GM19035 (cell line): ENCODE measurements at regions not wholly inside any gene's neighbourhood (a gene's known extent, or its start where the extent isn't known, plus 50 kb on each side); places are given as distances from the start of the nearest gene placed in this dataset.

Experiments used
- ATAC-seq: cut with Tn5 transposase; IDR thresholded peaks from one replicate; pipeline ENCODE4 v1.9.1; 2021; ENCODE audit not compliant: unreplicated experiment

GRCh38 chr2:150598383-150598782 is 110.9 kb upstream of the RND3 start:
- no peak for ATAC-seq

- ATAC-seq: no peak
Observed at GRCh38 chr2:150595803-150596470, 108.5 kb upstream of the RND3 start.

GRCh38 chr2:150594299-150594698 is 106.8 kb upstream of the RND3 start:
- no peak for ATAC-seq

- ATAC-seq: no peak
Observed at GRCh38 chr2:150591496-150592285, 104.2 kb upstream of the RND3 start.

GRCh38 chr2:150589681-150590080 is 102.2 kb upstream of the RND3 start:
- no peak for ATAC-seq

- no peak for ATAC-seq
Observed at GRCh38 chr2:150588506-150588870, 101.0 kb upstream of the RND3 start.

GRCh38 chr2:150587547-150588505 is 100.4 kb upstream of the RND3 start:
- ATAC-seq: no peak

- ATAC-seq: no peak
Observed at GRCh38 chr2:150586858-150587257, 99.4 kb upstream of the RND3 start.

GRCh38 chr2:150585221-150585971 is 97.9 kb upstream of the RND3 start:
- no peak for ATAC-seq

GRCh38 chr2:150584081-150584480 is 96.6 kb upstream of the RND3 start:
- ATAC-seq: no peak

- no peak for ATAC-seq
Observed at GRCh38 chr2:150581717-150582472, 94.4 kb upstream of the RND3 start.

GRCh38 chr2:150578481-150578880 is 91.0 kb upstream of the RND3 start:
- ATAC-seq: no peak

- no peak for ATAC-seq
Observed at GRCh38 chr2:150575861-150576260, 88.4 kb upstream of the RND3 start.

GRCh38 chr2:150572961-150573395 is 85.5 kb upstream of the RND3 start:
- peak; percentile 91 for ATAC-seq

- ATAC-seq: no peak
Observed at GRCh38 chr2:150572194-150572766, 84.8 kb upstream of the RND3 start.

GRCh38 chr2:150571121-150571520 is 83.7 kb upstream of the RND3 start:
- no peak for ATAC-seq

- ATAC-seq: no peak
Observed at GRCh38 chr2:150570712-150571111, 83.2 kb upstream of the RND3 start.

GRCh38 chr2:150569761-150570160 is 82.3 kb upstream of the RND3 start:
- ATAC-seq: no peak

- ATAC-seq: no peak
Observed at GRCh38 chr2:150567771-150568301, 80.4 kb upstream of the RND3 start.
